Embryonic facial prominence (tissue), 1 donor: ENCODE measurements at regions not wholly inside any gene's neighbourhood (a gene's known extent, or its start where the extent isn't known, plus 50 kb on each side); places are given as distances from the start of the nearest gene placed in this dataset.

ENCODE experiments used
- DNase-seq: peaks from one replicate; pipeline ENCODE4 v3.0.0-alpha.2; 2016; ENCODE audit errors: extremely low spot score

DNA sequence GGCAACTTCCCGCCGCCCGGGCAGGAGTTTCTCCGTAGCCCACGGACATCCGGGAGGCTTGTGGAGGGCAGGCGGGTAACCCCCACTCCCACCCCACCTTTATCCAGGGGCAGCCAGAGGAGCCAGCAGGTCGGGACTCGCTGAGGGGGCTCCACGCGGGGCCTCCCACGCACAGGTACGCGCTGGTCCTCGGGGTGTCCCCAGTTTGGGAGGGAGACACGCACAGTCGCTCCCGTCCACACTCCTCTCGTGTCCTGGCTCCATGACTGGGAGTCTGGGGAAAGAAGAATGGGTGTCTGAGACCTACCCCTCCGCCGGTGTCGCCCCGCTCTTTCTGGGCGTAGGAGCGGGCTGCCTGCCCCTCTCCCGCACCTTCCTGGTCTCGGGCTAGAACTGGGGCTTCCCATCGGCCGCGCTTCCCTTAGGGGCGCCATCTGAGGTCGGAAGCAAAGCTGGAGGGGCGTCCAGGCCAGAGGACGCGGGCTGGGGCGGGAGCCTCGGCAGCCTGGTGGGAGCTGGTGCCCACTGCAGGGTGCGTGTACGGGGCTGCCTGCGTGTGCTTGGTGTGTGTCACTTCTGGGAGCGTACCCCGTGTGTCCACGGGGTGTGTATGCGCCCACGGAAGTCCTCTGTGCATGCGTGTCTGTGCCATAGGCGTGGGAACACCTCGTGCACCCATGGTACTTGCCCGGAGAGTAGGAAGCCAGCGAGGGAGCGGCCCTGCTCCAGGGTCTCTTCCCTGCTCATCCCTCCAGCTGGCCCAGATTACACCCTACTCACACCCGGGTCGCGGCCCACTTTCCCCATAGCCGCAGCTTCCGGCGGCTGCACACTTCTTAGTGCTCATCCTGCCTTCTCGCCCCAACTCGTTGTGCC lies 73.0 kb upstream of the LEP start:
- no peak for DNase-seq

DNA sequence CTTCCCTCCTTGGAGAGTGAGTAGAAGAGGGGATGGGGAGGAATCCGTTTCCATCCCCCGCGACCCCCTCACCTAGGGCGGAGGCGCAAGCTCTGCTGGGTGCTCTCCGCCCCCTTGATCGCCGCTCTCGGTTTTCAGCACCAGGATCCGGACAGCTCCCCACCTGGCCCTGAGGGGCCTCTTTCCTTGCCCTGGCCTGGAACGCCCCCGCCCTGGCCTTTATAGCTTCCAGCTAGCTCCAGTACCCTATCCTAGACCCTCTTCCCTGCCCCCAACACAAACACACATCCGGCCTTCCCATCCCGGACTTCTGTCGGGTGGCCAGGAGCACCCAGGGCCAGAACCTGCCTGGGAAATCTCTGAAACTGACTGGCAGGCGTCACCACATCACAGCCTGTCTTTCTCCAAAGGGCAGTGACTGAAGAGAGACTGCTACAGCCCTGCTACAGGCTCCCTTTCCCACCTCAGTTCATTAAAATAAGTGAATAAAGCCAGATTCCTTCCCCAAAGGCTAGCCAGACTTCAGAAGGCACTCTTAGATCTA lies 72.3 kb upstream of the LEP start:
- no peak for DNase-seq

DNA sequence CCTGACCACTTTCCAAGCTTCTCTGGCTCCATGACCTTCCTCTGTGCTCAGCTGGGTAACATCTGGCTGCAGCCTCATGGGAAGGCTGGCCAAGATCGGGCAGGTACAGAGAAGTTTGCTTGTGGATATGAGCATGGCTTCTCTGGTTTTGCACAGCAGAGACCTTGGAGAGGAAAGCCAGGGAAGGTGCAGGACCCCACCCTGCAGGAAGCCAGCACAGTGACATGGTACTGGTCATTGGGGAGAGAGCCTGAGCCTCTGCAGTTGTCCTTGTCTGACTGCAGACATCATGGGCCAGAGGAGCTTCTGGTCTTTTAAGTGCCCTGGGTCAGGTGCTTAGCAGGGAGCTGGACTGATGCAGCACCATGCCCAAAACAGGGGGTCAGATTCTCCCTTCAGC lies 70.6 kb upstream of the LEP start:
- DNase-seq: no peak

DNA sequence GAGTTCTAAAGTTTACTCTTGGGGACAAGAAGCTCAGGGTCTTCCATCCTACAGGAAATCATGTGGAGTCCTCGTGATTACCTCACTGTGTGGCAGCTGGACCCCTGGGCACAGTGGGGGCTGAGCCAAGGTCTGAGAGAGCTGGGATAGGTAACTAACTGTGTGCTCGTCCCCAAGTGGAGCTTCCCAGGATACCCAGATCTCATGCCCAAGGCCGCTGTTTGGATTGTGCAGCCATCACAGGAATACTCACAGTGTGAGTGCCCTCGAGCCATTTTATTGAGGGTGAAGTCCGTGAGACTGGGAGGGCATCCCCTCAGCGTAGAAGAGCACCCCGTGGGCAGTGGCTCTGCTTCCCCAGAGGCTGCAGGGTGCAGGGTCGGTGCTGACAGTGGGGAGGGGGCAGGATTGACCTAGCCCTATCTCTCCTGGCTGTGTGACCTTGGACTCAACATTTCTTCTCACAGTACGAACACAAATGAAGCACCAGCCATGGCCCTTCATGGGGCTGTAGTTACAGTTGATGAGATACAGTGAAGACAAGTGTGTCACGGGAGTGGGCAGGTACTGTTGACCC lies 69.6 kb upstream of the LEP start:
- DNase-seq: no peak

DNA sequence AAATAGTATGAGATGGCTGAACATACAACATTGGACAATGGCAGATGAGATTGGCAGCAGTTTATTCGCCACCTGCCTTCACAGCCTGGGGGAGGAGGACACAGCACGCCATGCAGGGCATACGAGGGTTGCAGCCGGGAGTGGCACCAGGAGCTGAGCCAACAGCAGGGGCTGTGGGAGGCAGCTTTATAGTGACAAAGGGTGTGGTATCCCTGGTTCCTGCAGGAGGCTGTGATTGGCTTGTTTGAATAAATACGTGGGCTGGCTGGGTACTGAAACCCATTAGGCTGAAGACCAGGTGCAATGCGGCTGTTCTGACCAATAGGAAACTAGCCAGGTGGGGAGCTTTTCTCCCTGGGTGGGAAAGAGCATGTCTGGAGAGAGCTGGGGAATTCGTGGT lies 68.9 kb upstream of the LEP start:
- DNase-seq: no peak

DNA sequence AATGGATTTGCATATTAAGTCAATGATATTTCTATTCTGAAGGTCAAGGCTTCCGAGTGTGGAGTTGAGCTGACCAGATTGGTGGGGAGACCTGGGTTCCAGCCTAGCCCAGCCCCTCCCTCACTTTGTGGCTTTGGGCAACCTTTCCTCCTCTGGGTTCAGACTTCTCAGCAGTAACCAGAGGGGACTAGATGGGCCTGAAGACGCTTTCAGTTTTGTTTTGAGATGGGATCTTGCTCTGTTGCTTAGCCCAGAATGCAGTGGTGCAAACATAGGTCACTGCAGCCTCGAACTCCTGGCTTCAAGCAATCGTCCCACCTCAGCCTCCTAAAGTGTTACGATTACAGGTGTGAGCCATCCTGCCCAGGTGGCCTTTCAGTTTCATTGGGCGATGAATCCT lies 68.1 kb upstream of the LEP start:
- DNase-seq: no peak

DNA sequence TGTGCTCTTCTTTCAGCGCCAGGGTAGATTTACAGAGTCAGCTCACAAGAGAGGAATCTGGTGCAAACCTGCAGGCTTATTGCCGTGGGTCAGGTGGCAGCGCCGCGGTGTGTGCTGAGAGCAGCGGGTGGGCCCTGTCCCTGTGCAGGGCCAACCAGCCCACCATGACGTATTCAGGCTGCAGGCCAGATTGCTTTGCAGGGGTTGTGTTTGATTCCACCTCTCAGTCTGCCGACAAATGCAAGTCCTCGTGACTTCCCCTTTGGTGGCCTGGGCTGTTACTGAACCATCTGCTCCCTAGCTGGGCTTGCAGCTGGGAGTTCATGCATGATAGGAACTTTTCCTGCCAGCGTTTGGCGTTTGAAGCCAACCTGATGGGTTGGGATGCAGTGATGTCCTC lies 66.7 kb upstream of the LEP start:
- no peak for DNase-seq

DNA sequence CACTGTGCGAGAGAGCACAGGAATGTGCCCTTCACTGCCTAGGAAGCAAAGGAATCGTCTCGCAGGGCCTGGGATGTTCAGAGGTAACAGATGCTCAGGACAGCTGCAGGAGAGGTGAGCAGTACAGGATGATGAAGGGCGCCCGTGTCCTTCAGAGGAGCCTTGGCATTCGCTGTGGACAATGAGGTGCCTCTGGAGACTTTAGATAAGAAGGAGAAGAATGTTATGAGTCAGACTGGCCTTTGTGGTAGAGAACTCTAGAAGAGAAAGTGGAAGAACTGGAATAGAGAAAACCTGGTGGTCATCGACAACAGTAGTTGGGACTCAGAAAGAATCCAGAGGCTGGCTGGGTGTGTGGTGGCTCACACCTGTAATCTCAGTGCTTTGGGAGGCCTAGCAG lies 64.4 kb upstream of the LEP start:
- no peak for DNase-seq

DNA sequence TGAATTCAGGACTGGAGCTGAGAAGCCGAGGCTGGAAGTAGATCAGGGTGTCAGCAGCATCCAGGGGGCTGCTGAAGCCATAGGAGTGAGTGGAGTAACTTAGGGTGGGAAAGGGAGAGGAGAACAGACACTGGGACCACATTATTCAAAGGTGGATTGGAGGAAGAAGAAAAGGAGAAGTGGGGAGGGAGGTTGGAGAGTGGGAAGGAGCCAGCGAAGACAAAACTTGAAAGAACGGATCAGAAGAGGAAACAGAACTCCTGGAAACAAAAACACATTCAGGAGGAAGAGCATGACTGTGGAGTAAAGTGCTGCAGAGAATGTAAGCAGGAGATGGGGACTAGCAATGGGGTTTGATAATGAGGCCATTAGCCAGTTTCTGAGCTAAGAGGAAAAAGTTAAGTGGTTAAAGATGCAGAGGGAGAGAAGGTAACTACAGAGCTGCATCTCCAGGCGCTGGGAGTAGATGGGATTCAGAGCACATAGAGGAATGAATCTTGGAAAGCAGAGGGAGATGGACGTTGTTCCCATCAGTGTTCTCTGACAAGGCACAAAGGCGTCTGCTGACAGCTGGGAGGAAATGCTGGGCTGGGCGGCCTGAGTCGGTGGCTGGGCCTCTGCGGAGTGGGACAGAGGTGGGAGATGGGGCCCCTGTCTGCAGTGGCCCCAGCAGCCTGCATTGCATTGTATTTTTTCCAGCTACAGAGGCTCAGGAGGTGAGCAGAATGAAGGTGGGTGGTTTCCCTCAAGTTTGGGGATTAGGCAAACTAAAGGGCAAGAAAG lies 63.1 kb upstream of the LEP start:
- DNase-seq: no peak

DNA sequence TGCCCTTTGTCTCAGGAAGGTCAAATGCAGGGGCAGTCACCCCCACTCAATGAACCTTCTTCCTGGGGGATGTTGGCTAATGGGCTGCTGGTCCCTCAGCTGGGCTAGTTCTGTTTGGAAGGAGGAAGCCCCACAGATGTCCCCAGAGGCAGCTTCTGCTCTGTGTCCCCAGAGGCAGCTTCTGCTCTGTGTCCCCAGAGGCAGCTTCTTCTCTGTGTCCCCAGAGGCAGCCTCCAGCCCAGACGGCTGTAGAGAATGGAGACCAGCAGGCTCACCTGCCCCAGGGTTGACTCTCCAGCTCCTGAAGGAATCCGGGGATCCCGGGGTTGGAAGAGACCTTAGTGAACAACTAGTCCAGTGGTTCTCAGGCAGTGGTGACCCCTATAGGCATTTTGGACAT lies 62.5 kb upstream of the LEP start:
- DNase-seq: no peak

DNA sequence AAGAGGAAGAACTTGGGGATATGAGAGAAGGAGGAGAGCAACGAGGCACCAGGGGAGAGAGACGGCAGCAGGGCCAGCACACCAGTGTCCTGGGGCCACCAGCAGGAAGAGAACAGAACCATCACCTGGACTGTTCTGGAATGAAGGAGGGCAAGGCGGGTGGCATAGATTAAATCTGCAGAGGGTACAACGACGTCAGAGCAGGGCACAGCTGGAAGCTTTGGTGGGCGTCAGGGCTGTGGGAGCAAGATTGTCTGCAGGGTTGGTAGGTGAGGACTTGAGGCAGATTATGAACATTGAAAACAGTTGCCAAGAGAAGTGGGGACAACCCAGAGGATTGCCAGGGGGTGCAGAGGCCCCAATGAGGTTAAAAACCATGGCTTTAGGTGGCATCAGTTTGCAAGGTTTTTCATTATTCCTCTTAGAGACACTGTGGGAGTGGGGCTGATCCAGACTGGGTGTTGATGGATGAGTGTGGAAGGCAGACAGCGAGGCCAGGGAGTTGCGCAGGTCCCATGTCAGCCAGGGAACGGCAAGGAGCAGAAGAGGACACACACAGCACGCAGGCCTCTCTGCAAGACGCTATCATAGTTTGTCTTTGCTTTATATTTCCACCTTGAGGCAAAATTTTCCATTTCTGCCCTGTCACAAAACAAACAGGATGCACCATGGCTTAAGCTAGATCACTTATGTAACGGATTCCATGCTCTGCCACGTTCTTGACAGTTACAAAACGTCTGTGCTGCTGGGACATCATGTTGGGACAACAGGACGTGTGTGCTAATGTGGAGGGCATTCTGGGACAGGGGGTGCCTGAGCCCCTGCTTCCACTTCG lies 52.5 kb upstream of the LEP start:
- DNase-seq: no peak

DNA sequence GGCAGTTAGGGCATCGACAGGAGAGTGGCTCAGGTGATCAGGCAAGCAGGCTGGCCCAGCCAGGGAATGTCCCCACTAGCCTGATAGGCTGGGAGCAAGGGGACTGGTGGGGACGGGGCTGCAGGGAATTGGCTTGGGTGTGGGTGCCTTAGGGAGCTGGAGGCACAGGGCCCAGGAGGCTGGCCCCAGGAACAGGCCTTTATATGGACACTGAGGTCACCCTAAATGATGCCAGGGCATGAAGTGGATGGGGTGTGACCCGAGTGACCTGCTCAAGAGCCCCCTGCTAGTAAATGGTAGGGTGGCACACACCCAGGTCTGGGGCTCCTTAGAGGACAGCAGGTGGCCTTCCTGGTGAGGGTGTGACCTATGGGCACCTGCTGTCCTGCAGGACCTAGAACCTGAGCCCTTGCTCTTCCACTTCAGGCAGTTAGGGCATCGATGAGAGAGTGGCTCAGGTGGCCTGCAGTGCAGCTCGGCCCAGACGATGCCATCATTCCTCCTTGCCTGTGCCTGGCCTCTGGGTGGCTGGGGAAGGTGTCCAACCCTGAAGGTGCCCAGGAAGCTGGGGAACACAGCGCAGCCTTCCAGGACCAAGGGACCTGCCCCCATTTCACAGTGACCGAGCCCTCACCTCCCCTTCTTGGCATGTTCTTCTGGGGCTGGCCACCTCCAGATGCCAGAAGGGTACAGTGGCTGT lies 51.7 kb upstream of the LEP start:
- no peak for DNase-seq

DNA sequence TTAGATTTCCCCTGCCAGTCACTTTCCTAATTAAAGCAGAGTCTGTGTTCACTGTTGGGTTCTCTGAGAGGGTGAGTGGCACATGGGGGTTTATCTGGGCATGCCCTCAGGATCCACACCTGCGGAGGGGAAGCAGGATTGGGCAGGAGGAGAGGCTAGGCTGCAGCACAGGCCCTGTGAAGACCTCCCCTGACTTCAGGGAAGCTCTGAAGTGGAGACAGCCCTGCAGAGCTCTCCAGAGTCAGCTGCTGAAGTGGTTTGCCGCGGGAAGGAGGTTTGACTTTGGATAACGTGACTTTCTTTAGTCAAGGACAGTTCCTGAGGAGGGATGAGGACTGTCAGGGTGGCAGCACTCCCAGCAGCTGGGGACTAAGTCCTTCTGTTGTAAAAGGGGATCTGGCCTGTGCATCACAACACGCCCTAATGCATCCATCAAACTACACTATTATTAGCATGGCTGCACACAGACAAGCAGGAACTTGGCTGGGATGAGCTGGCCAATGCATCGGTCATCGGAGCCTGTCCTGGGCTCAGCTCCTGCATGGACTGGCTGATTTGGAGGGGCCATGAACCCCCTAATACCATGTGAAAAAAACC lies 50.9 kb upstream of the LEP start:
- DNase-seq: no peak

DNA sequence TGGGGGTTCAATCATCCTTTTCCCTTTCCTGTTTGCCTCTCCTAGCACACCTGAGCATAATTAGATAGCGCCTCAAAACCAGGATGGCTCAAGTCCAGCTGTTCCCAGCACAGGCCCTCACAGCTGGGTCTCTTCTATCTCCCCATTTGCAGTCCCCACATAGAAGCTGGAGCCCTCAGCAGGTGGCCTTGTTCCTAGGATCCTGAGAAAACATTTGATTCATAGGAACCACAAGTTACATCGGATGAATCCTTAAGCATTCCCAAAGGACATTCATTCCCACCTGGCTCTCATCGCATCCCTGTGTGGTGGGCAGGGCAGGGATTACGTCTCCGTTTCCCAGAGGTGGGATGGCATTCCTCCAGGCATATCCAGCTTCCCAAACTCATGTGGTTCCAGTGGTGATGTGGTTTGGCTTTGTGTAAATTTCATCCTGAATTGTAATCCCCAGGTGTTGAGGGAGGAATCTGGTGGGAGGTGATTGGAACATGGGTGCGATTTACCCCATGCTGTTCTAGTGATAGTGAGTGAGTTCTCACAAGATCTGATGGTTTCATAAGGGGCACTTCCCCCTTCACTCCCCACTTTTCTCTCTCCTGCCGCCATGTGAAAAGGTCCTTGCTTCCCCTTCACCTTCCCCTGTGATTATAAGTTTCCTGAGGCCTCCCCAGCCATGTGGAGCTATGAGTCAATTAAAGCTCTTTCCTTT lies 49.8 kb upstream of the LEP start:
- no peak for DNase-seq
